Fibroblast of the aortic adventitia (primary cell): ENCODE measurements at regions not wholly inside any gene's neighbourhood (a gene's known extent, or its start where the extent isn't known, plus 50 kb on each side); places are given as distances from the start of the nearest gene placed in this dataset.

Experiments used
- DNase-seq: peaks from one replicate; pipeline ENCODE4 v3.0.0-alpha.2; 2010; ENCODE audit warnings: low read depth
- H3K4me3 ChIP-seq: 2 replicates; pipeline ENCODE4 v1.5.1; 2011; ENCODE audit warnings: low read depth, mild to moderate bottlenecking, control low read depth, low read length, moderate library complexity
- CTCF ChIP-seq: IDR thresholded peaks from 2 replicates; pipeline ENCODE4 v1.5.1; 2011; ENCODE audit warnings: mild to moderate bottlenecking, low read length, control low read depth, inconsistent platforms; ENCODE audit not compliant: insufficient read depth

GRCh38 chr18:1003499-1003898 lies 98.8 kb downstream of the ADCYAP1 start:
- TF ChIP-seq CTCF, result no peak
- no peak overlapping the region for H3K4me3 ChIP-seq
- no peak for DNase-seq

GRCh38 chr18:1006304-1006703 lies 101.6 kb downstream of the ADCYAP1 start:
- no peak for TF ChIP-seq CTCF
- no peak for DNase-seq

GRCh38 chr18:1006965-1007364 lies 102.3 kb downstream of the ADCYAP1 start:
- DNase-seq, result no peak
- no peak overlapping the region for H3K4me3 ChIP-seq
- TF ChIP-seq CTCF, result no peak

More at GRCh38 chr18:1006304-1006703, 101.6 kb downstream of the ADCYAP1 start:
- no peak overlapping the region for H3K4me3 ChIP-seq

- H3K4me3 ChIP-seq, result no peak overlapping the region
- TF ChIP-seq CTCF, result no peak
- DNase-seq, result peak; percentile 53
Observed at GRCh38 chr18:1011349-1011748, 106.7 kb downstream of the ADCYAP1 start.

- TF ChIP-seq CTCF, result no peak
- H3K4me3 ChIP-seq, result no peak overlapping the region
- DNase-seq, result no peak
Observed at GRCh38 chr18:1012775-1013174, 108.1 kb downstream of the ADCYAP1 start.

DNA sequence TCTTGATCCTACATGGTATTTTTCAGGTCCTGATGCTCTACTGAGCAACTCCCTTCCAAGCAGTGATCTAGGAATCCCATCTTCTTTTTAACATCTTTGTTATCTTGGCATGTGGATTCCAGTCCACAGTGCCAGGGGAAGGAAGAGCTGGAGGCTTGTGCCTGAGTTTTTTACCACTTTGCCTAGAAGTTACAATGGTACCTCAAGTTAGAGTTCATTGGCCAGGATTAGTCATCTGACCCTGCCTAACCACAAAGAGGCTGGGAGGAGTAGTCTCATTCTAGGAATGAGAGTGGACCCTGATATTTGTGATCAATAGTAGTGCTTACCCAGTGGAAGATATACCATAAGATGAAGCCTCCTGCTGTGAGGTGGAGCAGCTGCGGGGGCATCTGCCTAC lies 109.3 kb downstream of the ADCYAP1 start:
- H3K4me3 ChIP-seq, result no peak overlapping the region
- peak; percentile 31 for DNase-seq
- no peak for TF ChIP-seq CTCF

GRCh38 chr18:1014509-1014908 lies 109.8 kb downstream of the ADCYAP1 start:
- H3K4me3 ChIP-seq, result no peak overlapping the region
- no peak for TF ChIP-seq CTCF
- peak; percentile 58 for DNase-seq
